Endothelial cell (in vitro differentiated cells): ENCODE measurements at regions not wholly inside any gene's neighbourhood (a gene's known extent, or its start where the extent isn't known, plus 50 kb on each side); places are given as distances from the start of the nearest gene placed in this dataset.

ENCODE experiments used
- DNase-seq: peaks from one replicate; pipeline ENCODE4 v3.0.0; 2021; ENCODE audit warnings: low spot score
- H3K27ac Mint-ChIP-seq: one replicate; pipeline ENCODE4 v1.8.0; 2021; ENCODE audit warnings: mixed read lengths, inconsistent platforms; ENCODE audit not compliant: unreplicated experiment
- H3K27me3 Mint-ChIP-seq: one replicate; pipeline ENCODE4 v1.8.0; 2021; ENCODE audit warnings: mild to moderate bottlenecking, moderate library complexity, mixed read lengths, inconsistent platforms; ENCODE audit not compliant: unreplicated experiment
- H3K36me3 Mint-ChIP-seq: one replicate; pipeline ENCODE4 v1.8.0; 2021; ENCODE audit warnings: mild to moderate bottlenecking, low read depth, mixed read lengths, inconsistent platforms; ENCODE audit not compliant: unreplicated experiment
- H3K4me1 Mint-ChIP-seq: one replicate; pipeline ENCODE4 v1.8.0; 2021; ENCODE audit warnings: mild to moderate bottlenecking, mixed read lengths, inconsistent platforms; ENCODE audit not compliant: unreplicated experiment
- H3K4me3 Mint-ChIP-seq: one replicate; pipeline ENCODE4 v1.8.0; 2021; ENCODE audit warnings: mild to moderate bottlenecking, mixed read lengths, inconsistent platforms; ENCODE audit not compliant: unreplicated experiment
- H3K9me3 Mint-ChIP-seq: one replicate; pipeline ENCODE4 v1.8.0; 2021; ENCODE audit warnings: mixed read lengths, inconsistent platforms; ENCODE audit not compliant: unreplicated experiment
- TF ChIP-seq, protein P1 (sequence below): fragments of 200-600 bp; sonication (generic); IDR thresholded peaks from one replicate; pipeline ENCODE4 v1.5.0; 2021; ENCODE audit warnings: antibody characterized with exemption; ENCODE audit not compliant: unreplicated experiment

- Mint-ChIP-seq H3K9me3 (peaks cover 5% of the 10 kb centered on the region), H3K4me3 (no peak overlapping the region), H3K36me3 (no peaks in the 10 kb centered on the region), H3K27me3 (no peaks in the 10 kb centered on the region), H3K27ac (no peak overlapping the region), H3K4me1 (no peaks in the 10 kb centered on the region)
- TF ChIP-seq, protein P1, sequence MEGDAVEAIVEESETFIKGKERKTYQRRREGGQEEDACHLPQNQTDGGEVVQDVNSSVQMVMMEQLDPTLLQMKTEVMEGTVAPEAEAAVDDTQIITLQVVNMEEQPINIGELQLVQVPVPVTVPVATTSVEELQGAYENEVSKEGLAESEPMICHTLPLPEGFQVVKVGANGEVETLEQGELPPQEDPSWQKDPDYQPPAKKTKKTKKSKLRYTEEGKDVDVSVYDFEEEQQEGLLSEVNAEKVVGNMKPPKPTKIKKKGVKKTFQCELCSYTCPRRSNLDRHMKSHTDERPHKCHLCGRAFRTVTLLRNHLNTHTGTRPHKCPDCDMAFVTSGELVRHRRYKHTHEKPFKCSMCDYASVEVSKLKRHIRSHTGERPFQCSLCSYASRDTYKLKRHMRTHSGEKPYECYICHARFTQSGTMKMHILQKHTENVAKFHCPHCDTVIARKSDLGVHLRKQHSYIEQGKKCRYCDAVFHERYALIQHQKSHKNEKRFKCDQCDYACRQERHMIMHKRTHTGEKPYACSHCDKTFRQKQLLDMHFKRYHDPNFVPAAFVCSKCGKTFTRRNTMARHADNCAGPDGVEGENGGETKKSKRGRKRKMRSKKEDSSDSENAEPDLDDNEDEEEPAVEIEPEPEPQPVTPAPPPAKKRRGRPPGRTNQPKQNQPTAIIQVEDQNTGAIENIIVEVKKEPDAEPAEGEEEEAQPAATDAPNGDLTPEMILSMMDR, result no peak
- DNase-seq, result no peak
Measured at GRCh38 chr2:164368896-164369295, 252.4 kb downstream of the GRB14 start.

DNA sequence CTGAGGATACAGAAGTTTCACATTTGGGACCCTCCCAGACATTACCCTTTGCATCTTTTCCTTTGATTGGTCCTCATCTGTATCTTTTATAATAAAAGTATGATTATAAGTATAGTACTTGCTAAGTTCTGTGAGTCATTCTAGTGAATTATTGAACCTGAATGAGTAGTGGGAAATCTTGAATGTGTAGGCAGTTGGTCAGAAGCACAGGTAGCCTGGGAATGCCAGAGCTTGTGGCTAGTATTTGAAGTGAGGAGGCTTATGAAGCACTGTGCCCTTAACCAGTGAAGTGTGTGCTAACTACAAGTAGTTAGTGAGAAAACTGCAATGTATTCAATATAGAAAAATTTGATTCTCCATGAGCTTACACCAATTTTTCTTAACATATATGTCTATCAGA lies 257.6 kb downstream of the GRB14 start:
- Mint-ChIP-seq H3K27me3 (no peaks in the 10 kb centered on the region), H3K36me3 (no peaks in the 10 kb centered on the region), H3K4me1 (no peaks in the 10 kb centered on the region), H3K4me3 (no peak overlapping the region), H3K9me3 (peaks cover 5% of the 10 kb centered on the region), H3K27ac (no peak overlapping the region)
- TF ChIP-seq, protein P1, result no peak
- no peak for DNase-seq

DNA sequence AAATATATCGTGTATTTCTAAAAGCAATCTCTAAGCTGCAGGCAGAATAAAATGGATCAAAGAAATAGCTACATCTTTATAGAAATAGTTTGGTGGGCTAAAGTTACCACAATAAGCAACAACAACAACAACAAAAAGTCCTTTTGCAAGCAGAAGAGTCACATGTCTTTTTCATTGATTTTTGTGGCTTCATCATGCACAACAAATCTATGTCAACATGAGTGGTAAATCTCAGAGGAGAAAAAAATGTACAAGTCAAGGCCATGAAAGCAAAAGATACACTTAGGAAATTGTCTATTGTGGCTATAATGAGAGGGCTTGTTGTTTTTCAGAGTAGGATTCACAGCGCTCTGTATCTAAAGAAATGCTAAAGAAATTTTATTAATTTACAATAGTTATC lies 269.7 kb downstream of the GRB14 start:
- Mint-ChIP-seq H3K4me3 (no peak overlapping the region), H3K36me3 (no peaks in the 10 kb centered on the region), H3K9me3 (no peaks in the 10 kb centered on the region), H3K27me3 (no peaks in the 10 kb centered on the region), H3K4me1 (no peaks in the 10 kb centered on the region), H3K27ac (no peak overlapping the region)
- TF ChIP-seq, protein P1, result no peak
- DNase-seq, result no peak

GRCh38 chr2:164335947-164336346 lies 285.3 kb downstream of the GRB14 start:
- TF ChIP-seq, protein P1, result no peak
- Mint-ChIP-seq H3K36me3 (no peaks in the 10 kb centered on the region), H3K27ac (no peak overlapping the region), H3K27me3 (no peaks in the 10 kb centered on the region), H3K9me3 (peaks cover 5% of the 10 kb centered on the region), H3K4me1 (no peaks in the 10 kb centered on the region), H3K4me3 (no peak overlapping the region)
- no peak for DNase-seq

DNA sequence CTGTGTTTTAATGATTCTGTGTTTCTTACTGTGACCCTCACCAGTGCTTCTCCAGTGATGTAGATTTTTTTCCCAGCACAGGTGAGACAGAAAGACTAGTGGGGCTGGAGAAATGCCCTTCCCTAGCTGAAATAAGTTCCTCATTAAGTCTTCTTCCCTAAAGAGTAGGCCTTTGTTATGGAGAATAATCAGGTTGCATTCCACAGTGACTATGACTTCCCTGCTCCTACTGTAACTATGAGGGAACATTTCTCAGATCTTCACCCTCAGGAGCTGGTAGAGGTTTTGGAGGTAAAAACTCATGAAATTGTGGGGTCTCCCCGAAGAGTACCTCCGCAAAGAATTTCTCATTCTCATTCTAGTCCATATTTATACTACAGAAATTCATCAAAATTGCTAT lies 286.2 kb downstream of the GRB14 start:
- TF ChIP-seq, protein P1, result no peak
- peaks cover 3% of the 10 kb centered on the region for H3K4me1 Mint-ChIP-seq
- no peak overlapping the region for H3K4me3 Mint-ChIP-seq
- peaks cover 5% of the 10 kb centered on the region for H3K9me3 Mint-ChIP-seq
- H3K27me3 Mint-ChIP-seq, result no peaks in the 10 kb centered on the region
- no peak for DNase-seq
- H3K36me3 Mint-ChIP-seq, result no peaks in the 10 kb centered on the region
- no peak overlapping the region for H3K27ac Mint-ChIP-seq
